Common myeloid progenitor, CD34-positive (primary cell): ENCODE measurements at regions not wholly inside any gene's neighbourhood (a gene's known extent, or its start where the extent isn't known, plus 50 kb on each side); places are given as distances from the start of the nearest gene placed in this dataset.

Source experiments
- CTCF ChIA-PET: fragments of 350-600 bp; sonication (Branson Sonifier 250); formaldehyde crosslinking; loops from one replicate; lab custom pipeline; 2021; ENCODE audit warnings: antibody characterized with exemption; lab: Charles Lee
- POLR2A ChIA-PET: fragments of 350-600 bp; sonication (Branson Sonifier 250); formaldehyde crosslinking; loops from one replicate; lab custom pipeline; 2021; ENCODE audit warnings: antibody characterized with exemption; lab: Charles Lee
- DNase-seq, 3 donors: peaks; one replicate each; pipeline versions ENCODE4 v3.0.0 to v3.0.0-alpha.2; 2013
- H3K27ac ChIP-seq, 2 experiments: 1 replicate in 1 of 2; 2 replicates in 1 of 2; pipeline ENCODE4 v1.7.0; 2013; ENCODE audit warnings: inconsistent platforms in 2 of 2, low read length in 2 of 2, mild to moderate bottlenecking in 2 of 2, low read depth in 1 of 2, moderate library complexity in 1 of 2; ENCODE audit not compliant: severe bottlenecking in 2 of 2, insufficient read depth in 1 of 2, poor library complexity in 1 of 2
- H3K27me3 ChIP-seq, 5 experiments: replicated peaks in 2 of 5; 1 replicate in 3 of 5; 2 replicates in 2 of 5; pipeline versions ENCODE4 v1.6.1 to v1.7.0; 2013; ENCODE audit warnings: low read length in 4 of 5, mild to moderate bottlenecking in 2 of 5, moderate library complexity in 2 of 5, inconsistent platforms in 1 of 5; ENCODE audit not compliant: insufficient read depth in 5 of 5, control insufficient read depth in 4 of 5
- H3K36me3 ChIP-seq, 4 experiments: 1 replicate in 2 of 4; 2 replicates in 2 of 4; pipeline versions ENCODE4 v1.6.1 to v1.7.0; 2013; ENCODE audit warnings: low read length in 3 of 4, control low read depth in 1 of 4, mild to moderate bottlenecking in 1 of 4; ENCODE audit not compliant: control insufficient read depth in 4 of 4, insufficient read depth in 4 of 4
- H3K4me1 ChIP-seq, 4 experiments: 1 replicate in 3 of 4; 2 replicates in 1 of 4; pipeline versions ENCODE4 v1.6.1 to v1.7.1; 2013; ENCODE audit warnings: low read length in 3 of 4, mild to moderate bottlenecking in 3 of 4, control low read depth in 1 of 4, inconsistent platforms in 1 of 4, moderate library complexity in 1 of 4; ENCODE audit not compliant: control insufficient read depth in 4 of 4, insufficient read depth in 4 of 4; ENCODE audit errors: control extremely low read depth in 1 of 4
- H3K4me3 ChIP-seq, 7 experiments: 1 replicate in 4 of 7; 2 replicates in 3 of 7; pipeline versions ENCODE4 v1.5.1 to v1.7.0; 2013; ENCODE audit warnings: mild to moderate bottlenecking in 7 of 7, low read length in 6 of 7, moderate library complexity in 6 of 7, inconsistent platforms in 2 of 7, low read depth in 2 of 7, control low read depth in 1 of 7; ENCODE audit not compliant: insufficient read depth in 4 of 7, control insufficient read depth in 1 of 7; ENCODE audit errors: extremely low read depth in 1 of 7
- H3K9me3 ChIP-seq, 5 experiments: 1 replicate in 4 of 5; 2 replicates in 1 of 5; pipeline versions ENCODE4 v1.6.1 to v1.7.1; 2013; ENCODE audit warnings: low read length in 4 of 5, mild to moderate bottlenecking in 2 of 5, inconsistent platforms in 1 of 5, low read depth in 1 of 5, moderate library complexity in 1 of 5; ENCODE audit not compliant: control insufficient read depth in 4 of 5, insufficient read depth in 2 of 5; ENCODE audit errors: control extremely low read depth in 1 of 5
- WGBS: methylation state at CpG from one replicate; pipeline ENCODE4 v1.1.5; 2013; ENCODE audit not compliant: insufficient coverage; 5-methylcytosine and 5-hydroxymethylcytosine counted together

DNA sequence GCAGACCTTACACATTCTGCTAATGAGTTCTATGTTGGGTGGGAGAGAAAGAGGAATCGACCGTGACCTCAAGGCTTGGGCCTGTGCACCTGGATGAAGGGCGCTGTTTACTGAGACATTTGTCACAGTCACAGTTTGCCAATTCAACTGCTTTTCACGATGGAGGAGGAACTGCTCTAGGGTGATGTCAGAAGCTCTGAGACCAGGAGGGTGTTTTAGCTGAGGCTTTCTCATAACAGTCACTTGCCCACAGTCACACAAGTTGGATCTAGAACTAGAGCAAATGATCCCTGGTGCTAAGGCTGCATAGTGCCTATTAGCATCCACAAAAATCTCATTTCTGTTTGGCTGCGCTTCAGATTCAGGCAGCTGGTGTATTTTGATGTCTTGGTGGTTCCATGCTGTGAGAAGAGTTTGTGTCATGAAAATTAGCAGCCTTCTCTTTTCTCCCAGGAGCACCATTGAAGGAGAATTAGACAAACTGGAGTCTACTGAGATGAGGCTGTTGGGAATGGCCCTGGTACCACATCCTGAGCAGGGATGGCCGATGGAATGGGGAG is 83.3 kb upstream of the TGM3 start:
- WGBS = 92% methylated on average over 6 of the region's 6 CpGs
- H3K27me3 ChIP-seq = peaks cover 0 to 35% (median 10%) of the 10 kb centered on the region in 5 experiments
- no peaks in the 10 kb centered on the region for H3K9me3 ChIP-seq
- no peak overlapping the region for H3K27ac ChIP-seq
- ChIA-PET POLR2A (no interaction called here), CTCF (interaction anchor here (1.4 kb wide), 1 partner anchor 14 kb away, joined by 4 read pairs; no protein-coding TSS in a partner anchor)
- peaks cover under 1 to 18% (median 4%) of the 10 kb centered on the region in 4 experiments for H3K4me1 ChIP-seq
- H3K36me3 ChIP-seq = no peaks in the 10 kb centered on the region
- H3K4me3 ChIP-seq = no peak overlapping the region
- no peak for DNase-seq

GRCh38 chr20:2213401-2213800 is 82.4 kb upstream of the TGM3 start:
- no peak overlapping the region for H3K27ac ChIP-seq
- peak in 1 of 3 donors; percentile 34 for DNase-seq
- ChIA-PET CTCF (no interaction called here), POLR2A (no interaction called here)
- peaks cover 0 to 27% (median 7%) of the 10 kb centered on the region in 5 experiments for H3K27me3 ChIP-seq
- H3K4me1 ChIP-seq = peaks cover 2 to 20% (median 8%) of the 10 kb centered on the region in 4 experiments
- no CpG with 5 or more reads among the region's 5 CpGs for WGBS
- H3K4me3 ChIP-seq = no peak overlapping the region
- H3K9me3 ChIP-seq = peaks cover 0 to 3% (median 0%) of the 10 kb centered on the region in 5 experiments
- H3K36me3 ChIP-seq = no peaks in the 10 kb centered on the region

DNA sequence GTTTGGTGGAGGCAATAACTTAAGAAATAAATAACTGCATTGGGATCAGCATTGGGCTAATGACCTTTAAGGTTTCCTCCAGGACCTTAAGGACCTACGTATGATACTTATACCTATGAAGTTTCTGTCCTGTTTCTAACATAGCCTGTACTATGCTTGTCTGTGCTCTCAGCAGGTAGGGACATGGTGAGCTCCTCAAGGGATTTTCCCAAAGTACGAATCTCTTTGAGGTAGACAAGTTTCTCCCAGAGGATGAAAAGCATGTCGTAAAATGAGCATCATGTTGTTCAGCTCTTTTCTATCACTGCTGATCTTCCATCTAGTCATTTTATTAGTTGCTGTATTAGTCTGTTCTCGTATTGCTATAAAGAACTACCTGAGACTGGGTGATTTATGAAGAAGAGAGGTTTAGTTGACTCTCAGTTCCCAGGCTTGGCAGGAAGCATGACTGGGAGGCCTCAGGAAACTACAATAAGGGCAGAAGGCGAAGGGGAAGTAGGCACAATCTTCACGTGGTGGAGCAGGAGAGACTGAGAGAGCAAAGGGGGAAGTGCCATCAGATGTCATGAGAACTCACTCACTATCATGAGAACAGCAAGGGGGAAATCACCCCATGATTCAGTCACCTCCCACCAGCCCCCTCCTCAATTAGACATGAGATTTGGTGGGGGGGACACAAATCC is 77.8 kb upstream of the TGM3 start:
- ChIA-PET CTCF (interaction anchor here (0.5 to 0.9 kb wide), 4 partner anchors 57 to 216 kb away, joined by 3 read pairs; no protein-coding TSS in a partner anchor), POLR2A (interaction anchor here (0.6 kb wide), 1 partner anchor 318 kb away, joined by 3 read pairs; no protein-coding TSS in a partner anchor)
- H3K4me1 ChIP-seq = peaks cover 2 to 14% (median 9%) of the 10 kb centered on the region in 4 experiments
- peak overlapping the region in 1 of 2 experiments; percentile 52 for H3K27ac ChIP-seq
- 92% methylated on average over 2 of the region's 6 CpGs for whole genome bisulfite sequencing
- no peaks in the 10 kb centered on the region for H3K27me3 ChIP-seq
- H3K36me3 ChIP-seq = no peaks in the 10 kb centered on the region
- peak; percentile 58 to 91 (median 83) for DNase-seq
- H3K9me3 ChIP-seq = peaks cover 0 to 12% (median 0%) of the 10 kb centered on the region in 5 experiments
- H3K4me3 ChIP-seq = peak overlapping the region in 1 of 7 experiments; percentile 6

DNA sequence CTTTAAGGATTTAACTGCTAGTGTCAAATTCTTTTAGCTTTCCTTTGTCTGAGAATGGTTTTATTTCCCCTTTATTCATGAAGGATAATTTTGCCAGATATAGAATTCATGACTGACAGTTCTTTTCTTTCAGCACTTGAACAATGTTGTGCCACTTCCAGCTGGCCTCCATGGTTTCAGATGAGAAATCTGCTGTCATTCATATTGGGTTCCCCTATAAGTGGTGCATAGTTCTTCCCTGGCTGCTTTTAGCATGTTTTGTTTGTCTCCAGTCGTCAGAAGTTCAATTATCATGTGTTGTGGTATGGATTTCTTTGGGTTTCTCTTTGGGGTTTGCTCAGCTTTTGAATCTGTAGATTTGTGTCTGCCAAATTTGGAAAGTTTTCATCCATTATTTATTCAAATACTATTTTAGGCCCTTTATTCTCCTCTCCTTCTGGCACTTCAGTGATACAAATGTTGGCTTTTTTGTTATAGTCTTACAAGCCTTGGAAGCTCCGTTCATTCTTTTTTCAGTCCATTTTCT is 76.3 kb upstream of the TGM3 start:
- ChIA-PET POLR2A (no interaction called here), CTCF (no interaction called here)
- no peaks in the 10 kb centered on the region for H3K27me3 ChIP-seq
- WGBS = no CpG with 5 or more reads among the region's 2 CpGs
- H3K36me3 ChIP-seq = no peaks in the 10 kb centered on the region
- no peak overlapping the region for H3K27ac ChIP-seq
- peak in 1 of 3 donors; percentile 10 for DNase-seq
- H3K4me1 ChIP-seq = peaks cover 2 to 11% (median 7%) of the 10 kb centered on the region in 4 experiments
- H3K9me3 ChIP-seq = peaks cover 0 to 12% (median under 1%) of the 10 kb centered on the region in 5 experiments
- H3K4me3 ChIP-seq = no peak overlapping the region

DNA sequence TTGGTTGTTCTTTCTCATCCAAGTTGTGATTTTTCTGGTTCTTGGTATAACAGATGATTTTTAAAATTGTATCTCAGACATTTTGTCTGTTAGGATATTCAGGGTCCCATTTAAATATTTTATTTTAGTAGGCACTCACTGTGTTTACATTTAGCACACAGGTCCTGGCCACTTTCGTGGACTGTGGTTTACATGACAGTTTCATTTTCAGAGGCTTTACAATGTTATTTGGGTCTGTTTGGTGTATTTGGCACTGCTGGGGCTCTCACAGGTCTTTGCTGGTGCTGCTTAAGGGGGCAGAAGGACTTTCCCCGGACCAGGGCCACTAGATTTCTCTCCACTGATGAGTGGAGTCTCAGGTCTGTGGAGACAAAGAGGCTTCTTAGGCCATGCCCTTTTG is 75.5 kb upstream of the TGM3 start:
- peaks cover 2 to 11% (median 7%) of the 10 kb centered on the region in 4 experiments for H3K4me1 ChIP-seq
- peaks cover 0 to 12% (median 1%) of the 10 kb centered on the region in 5 experiments for H3K9me3 ChIP-seq
- no peak overlapping the region for H3K27ac ChIP-seq
- no peaks in the 10 kb centered on the region for H3K36me3 ChIP-seq
- H3K27me3 ChIP-seq = no peaks in the 10 kb centered on the region
- CTCF ChIA-PET = no interaction called here
- H3K4me3 ChIP-seq = no peak overlapping the region
- DNase-seq = no peak
- 100% methylated on average over 1 of the region's 2 CpGs for WGBS
- POLR2A ChIA-PET = no interaction called here

- DNase-seq = no peak
- peaks cover 2 to 11% (median 7%) of the 10 kb centered on the region in 4 experiments for H3K4me1 ChIP-seq
- H3K27me3 ChIP-seq = no peaks in the 10 kb centered on the region
- ChIA-PET POLR2A (no interaction called here), CTCF (interaction anchor here (0.6 to 0.9 kb wide), 3 partner anchors 9 to 315 kb away, joined by 3 read pairs; no protein-coding TSS in a partner anchor)
- H3K4me3 ChIP-seq = no peak overlapping the region
- peaks cover 0 to 12% (median 1%) of the 10 kb centered on the region in 5 experiments for H3K9me3 ChIP-seq
- no peaks in the 10 kb centered on the region for H3K36me3 ChIP-seq
- 100% methylated on average over 1 of the region's 2 CpGs for WGBS
- no peak overlapping the region for H3K27ac ChIP-seq
These were observed 73.9 kb upstream of the TGM3 start for GRCh38 chr20:2221921-2222320.
